Stomach smooth muscle (tissue), 2 donors: ENCODE measurements at regions not wholly inside any gene's neighbourhood (a gene's known extent, or its start where the extent isn't known, plus 50 kb on each side); places are given as distances from the start of the nearest gene placed in this dataset.

Experiments
- H3K27ac ChIP-seq: one replicate; pipeline ENCODE4 v1.7.0; 2013; ENCODE audit warnings: mild to moderate bottlenecking, low read length, inconsistent platforms
- H3K27me3 ChIP-seq, 2 donors: one replicate each; pipeline ENCODE4 v1.7.0; 2013; ENCODE audit warnings: low read length in 2 of 2; ENCODE audit not compliant: insufficient read depth in 2 of 2, control insufficient read depth in 1 of 2
- H3K36me3 ChIP-seq, 2 donors: one replicate each; pipeline ENCODE4 v1.7.0; 2013; ENCODE audit warnings: low read length in 2 of 2; ENCODE audit not compliant: control insufficient read depth in 2 of 2, insufficient read depth in 2 of 2
- H3K4me1 ChIP-seq: one replicate; pipeline ENCODE4 v1.7.0; 2013; ENCODE audit warnings: low read length; ENCODE audit not compliant: control insufficient read depth, insufficient read depth
- H3K4me3 ChIP-seq, 2 donors: one replicate each; pipeline ENCODE4 v1.7.0; 2013; ENCODE audit warnings: low read length in 2 of 2
- H3K9ac ChIP-seq, 2 donors: one replicate each; pipeline ENCODE4 v1.7.0; 2013; ENCODE audit warnings: low read length in 2 of 2, mild to moderate bottlenecking in 1 of 2
- H3K9me3 ChIP-seq, 2 donors: one replicate each; pipeline ENCODE4 v1.7.0; 2013; ENCODE audit warnings: low read length in 2 of 2; ENCODE audit not compliant: control insufficient read depth in 2 of 2
- donor health status: healthy.
- donor health status: Pancreatic carcinoma.

DNA sequence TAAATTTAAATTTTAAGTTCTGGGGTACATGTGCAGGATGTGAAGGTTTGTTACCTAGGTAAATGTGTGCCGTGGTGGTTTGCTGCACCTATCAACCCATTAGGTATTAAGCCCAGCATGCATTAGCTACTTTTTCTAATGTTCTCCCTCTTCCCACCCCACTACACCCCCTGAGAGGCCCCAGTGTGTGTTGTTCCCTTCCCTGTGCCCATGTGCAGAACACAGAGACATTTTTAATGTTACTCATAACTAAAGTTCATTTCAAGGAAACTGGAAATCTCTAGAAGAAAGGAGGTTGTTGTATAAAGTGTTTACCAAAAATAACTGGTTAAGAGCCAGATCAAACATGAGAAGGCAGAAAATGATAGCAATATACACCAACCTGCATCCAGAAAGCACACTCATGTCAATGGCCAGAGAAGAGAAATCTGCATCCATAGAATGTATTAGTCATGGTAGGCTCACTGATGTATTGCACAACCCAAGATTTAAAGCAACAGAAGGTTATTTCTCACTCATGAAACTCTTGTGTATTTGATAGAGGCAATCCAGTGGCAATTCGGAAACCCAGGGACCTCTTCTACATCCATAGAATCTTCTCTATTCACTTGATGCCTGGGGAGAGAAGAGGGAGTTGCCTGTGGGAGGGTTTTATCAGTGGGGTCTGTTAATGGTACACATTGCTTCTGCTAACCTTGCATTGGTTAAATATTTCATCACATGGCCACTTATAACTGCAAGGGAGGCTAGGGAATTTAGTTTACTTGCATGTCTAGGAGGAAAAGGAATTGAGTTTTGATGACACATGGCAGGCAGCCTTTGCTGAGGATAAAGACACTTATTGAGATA, 321.9 kb upstream of the RASGRP1 start:
- no peaks in the 10 kb centered on the region for H3K36me3 ChIP-seq
- H3K9ac ChIP-seq: no peak overlapping the region
- no peaks in the 10 kb centered on the region for H3K27me3 ChIP-seq
- no peak overlapping the region for H3K27ac ChIP-seq
- H3K9me3 ChIP-seq: no peaks in the 10 kb centered on the region
- no peak overlapping the region for H3K4me3 ChIP-seq
- H3K4me1 ChIP-seq: peaks cover 13% of the 10 kb centered on the region

DNA sequence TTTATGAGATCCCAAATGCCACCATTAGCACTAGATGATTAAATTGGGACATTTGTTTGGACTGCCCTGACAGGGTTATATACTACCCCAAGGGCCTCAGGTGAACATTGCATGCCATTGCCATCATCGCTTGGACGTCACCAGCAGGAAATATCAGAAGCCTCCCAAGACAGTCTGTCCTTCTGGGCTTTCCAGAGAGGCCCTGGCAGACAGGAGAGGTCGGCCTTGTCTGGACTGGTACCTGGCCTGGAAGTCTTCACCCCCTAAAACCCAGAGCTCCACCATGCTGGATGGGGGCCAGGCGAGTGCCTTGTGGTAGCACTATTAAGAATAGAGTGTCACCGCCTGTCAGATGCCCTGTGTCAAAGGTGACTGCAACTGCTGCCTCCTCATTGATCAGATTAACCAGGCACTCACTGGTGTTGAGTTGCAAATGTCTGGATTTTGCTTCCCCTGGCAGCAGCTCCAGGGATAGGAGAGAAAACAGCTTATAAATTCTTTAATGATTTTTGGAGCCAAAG, 324.1 kb upstream of the RASGRP1 start:
- peak overlapping the region; percentile 0 for H3K27ac ChIP-seq
- H3K9me3 ChIP-seq: no peaks in the 10 kb centered on the region
- H3K36me3 ChIP-seq: no peaks in the 10 kb centered on the region
- peaks cover 13% of the 10 kb centered on the region for H3K4me1 ChIP-seq
- no peak overlapping the region for H3K9ac ChIP-seq
- H3K27me3 ChIP-seq: no peaks in the 10 kb centered on the region
- H3K4me3 ChIP-seq: no peak overlapping the region

DNA sequence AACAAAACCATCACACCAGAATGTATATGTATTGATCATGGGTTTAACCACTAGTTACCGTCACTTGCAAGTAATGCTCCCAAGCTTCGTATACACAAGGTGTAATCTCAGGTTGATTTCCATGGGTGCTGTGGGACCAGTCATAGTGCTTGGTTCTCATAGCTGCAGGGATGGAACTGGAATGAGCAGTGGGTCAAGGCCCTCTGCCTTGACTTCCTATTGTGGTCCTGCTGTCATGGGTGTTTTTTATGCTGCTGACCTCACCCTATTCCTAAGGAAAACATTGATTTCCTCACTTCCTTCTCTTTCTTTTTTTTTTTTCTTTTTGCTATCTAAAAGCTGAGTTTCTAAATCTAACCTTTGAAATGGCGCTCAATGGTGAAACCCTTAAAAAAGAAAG, 325.6 kb upstream of the RASGRP1 start:
- Histone ChIP-seq H3K9ac (no peak overlapping the region), H3K36me3 (no peaks in the 10 kb centered on the region), H3K27me3 (no peaks in the 10 kb centered on the region), H3K4me1 (peaks cover 11% of the 10 kb centered on the region), H3K27ac (no peak overlapping the region), H3K9me3 (no peaks in the 10 kb centered on the region), H3K4me3 (no peak overlapping the region)

DNA sequence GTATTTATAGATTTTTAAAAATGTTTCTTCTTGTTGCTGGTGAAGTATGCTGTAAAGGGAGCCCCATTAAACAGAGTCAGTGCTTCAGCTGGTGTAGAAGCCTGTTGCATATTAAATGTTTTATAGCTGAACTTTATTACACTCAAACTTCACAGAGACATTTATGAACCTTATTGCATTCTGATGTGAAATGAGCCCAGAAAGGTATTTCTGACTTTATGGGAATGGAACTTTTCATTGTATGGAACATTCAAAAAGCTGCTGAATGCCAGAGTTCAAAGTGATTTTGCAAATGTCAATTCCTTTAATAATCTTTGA, 329.3 kb upstream of the RASGRP1 start:
- no peaks in the 10 kb centered on the region for H3K9me3 ChIP-seq
- H3K4me1 ChIP-seq: peaks cover 3% of the 10 kb centered on the region
- no peak overlapping the region for H3K9ac ChIP-seq
- no peaks in the 10 kb centered on the region for H3K27me3 ChIP-seq
- H3K27ac ChIP-seq: no peak overlapping the region
- no peaks in the 10 kb centered on the region for H3K36me3 ChIP-seq
- H3K4me3 ChIP-seq: no peak overlapping the region

DNA sequence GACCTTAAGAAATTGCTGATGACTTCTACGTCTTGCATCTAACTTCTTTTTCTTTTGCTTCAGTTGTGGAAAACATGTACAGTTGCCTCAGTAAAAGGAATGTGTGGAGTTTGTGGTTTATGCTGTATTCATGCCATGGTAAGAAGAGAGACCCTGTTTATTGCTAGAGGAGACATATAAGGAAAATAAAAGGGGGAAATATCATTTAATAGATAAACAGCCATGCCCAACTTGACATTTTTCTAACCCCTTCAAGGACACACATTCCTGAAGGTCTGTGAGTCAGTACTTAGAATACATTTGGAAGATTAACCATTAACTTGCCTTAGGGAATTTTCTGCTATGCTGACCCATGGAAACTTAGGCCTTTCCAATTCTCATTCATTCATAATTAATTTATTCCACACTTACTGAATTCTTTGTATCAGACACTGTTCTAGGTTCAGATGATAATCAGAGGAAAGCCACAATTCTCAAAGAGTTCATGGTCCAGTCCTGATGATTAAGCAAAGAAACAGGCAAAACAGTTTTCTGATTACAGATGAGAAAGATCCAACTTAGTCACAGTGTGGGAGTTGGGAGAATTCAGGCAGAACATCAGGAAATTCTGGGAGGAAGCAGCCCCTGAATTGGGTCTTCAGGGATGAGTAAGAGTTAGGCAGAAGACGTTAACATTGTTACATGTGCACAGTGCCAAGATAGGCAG, 329.8 kb upstream of the RASGRP1 start:
- Histone ChIP-seq H3K9ac (no peak overlapping the region), H3K27ac (no peak overlapping the region), H3K4me3 (no peak overlapping the region), H3K27me3 (no peaks in the 10 kb centered on the region), H3K36me3 (no peaks in the 10 kb centered on the region), H3K9me3 (no peaks in the 10 kb centered on the region), H3K4me1 (no peaks in the 10 kb centered on the region)

DNA sequence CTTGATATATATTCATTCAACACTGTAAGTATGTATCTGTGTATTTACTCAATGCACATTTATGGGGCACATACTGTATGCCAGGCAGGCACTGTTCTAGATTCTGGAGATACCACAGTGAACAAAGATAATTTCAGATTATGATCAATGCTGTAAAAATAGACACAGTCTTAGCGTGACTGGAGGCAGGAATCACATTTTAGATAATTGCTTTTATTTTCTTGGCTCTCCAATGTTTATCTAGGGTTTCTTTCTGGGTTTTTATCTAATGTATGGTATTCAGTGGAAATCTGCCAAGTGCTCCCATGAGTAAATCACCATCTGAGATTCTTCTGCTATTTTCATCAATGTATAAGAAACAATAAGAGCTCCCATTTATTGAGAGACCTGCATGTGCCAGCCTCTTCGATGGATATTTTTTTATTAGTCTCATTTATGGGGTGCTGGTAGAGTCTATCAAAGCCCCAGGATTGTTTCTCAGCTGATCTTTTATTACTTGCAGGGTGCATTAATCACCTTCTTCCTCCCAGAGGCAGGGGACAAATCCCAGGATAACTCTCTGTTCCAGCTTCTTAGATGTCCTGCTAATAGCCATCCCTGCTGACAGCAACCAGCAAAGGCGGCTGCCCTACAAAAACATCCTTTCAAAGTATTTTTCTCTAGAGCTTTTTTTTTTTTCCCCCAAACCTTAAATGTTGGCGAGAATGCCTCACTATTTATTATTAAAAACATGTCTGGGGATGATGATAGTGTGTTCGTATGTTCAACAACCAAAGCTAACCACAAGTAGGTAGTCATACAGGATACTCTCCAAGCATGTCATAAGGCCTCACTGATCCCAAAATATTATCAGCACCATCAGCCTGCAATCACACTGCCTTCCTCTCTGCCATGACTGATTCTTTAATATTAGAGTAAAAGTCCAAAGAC, 331.0 kb upstream of the RASGRP1 start:
- H3K27ac ChIP-seq: no peak overlapping the region
- no peak overlapping the region for H3K4me3 ChIP-seq
- H3K4me1 ChIP-seq: no peaks in the 10 kb centered on the region
- H3K9me3 ChIP-seq: no peaks in the 10 kb centered on the region
- H3K36me3 ChIP-seq: no peaks in the 10 kb centered on the region
- H3K9ac ChIP-seq: no peak overlapping the region
- H3K27me3 ChIP-seq: no peaks in the 10 kb centered on the region

DNA sequence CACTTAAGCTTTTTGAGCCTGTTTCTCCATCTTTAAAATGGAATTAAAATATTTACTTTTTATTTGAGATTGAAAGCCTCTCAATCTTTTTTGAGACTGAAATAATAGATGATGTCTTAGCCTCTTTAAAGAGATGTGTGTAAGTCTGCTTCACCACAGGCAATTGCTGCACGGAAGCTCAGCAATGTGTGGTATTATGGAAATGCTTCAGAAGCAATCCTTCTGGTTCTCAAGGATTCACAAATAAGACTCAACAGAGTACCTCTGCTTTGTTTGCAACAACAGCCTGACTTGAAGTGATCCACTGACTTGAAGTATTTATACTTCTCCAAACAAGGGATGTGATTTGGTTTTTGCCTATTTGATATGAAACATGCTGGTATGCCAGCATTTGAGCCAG, 332.0 kb upstream of the RASGRP1 start:
- Histone ChIP-seq H3K9me3 (no peaks in the 10 kb centered on the region), H3K36me3 (no peaks in the 10 kb centered on the region), H3K27ac (no peak overlapping the region), H3K4me1 (no peaks in the 10 kb centered on the region), H3K27me3 (no peaks in the 10 kb centered on the region), H3K9ac (no peak overlapping the region), H3K4me3 (no peak overlapping the region)

DNA sequence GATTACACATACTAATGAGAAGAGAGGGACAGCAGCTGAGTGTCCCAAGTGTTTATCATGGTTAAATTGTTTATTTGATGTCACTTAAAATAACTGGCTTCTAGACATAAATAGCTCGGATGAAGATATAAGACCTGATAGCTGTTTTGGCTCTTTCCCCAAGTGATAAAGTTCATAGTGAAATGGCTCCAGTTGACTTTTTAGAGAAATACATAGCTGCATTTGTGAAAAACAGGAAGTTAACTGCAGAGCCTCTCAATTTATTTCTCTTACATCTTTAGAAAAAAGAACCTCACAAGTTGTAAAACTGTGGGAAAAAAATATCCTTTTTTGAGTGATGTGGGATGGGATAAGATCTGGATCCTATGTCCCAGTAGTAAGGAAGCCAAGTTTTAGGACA, 332.9 kb upstream of the RASGRP1 start:
- H3K27ac ChIP-seq: no peak overlapping the region
- no peaks in the 10 kb centered on the region for H3K4me1 ChIP-seq
- no peaks in the 10 kb centered on the region for H3K36me3 ChIP-seq
- no peak overlapping the region for H3K9ac ChIP-seq
- H3K27me3 ChIP-seq: no peaks in the 10 kb centered on the region
- H3K4me3 ChIP-seq: no peak overlapping the region
- H3K9me3 ChIP-seq: no peaks in the 10 kb centered on the region

DNA sequence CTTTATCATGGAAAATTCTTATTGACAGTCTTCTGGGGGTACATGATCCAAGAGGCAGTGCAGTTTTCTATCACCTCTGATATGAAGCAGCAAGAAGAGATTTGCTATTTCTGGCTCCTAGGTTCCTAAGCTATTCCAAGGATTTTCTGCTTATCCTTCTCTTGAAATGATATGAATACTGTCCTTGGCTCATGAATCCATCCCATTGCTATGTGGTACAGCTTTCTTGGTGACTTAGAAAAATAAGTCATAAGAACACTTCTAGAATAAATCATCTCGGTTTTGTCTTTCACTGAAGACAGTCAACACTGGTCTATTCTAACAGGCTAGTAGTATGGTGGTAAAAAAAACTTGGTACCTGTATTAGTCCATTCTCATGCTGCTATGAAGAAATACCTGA, 333.6 kb upstream of the RASGRP1 start:
- no peak overlapping the region for H3K4me3 ChIP-seq
- H3K4me1 ChIP-seq: no peaks in the 10 kb centered on the region
- H3K9me3 ChIP-seq: no peaks in the 10 kb centered on the region
- no peaks in the 10 kb centered on the region for H3K27me3 ChIP-seq
- no peaks in the 10 kb centered on the region for H3K36me3 ChIP-seq
- H3K9ac ChIP-seq: no peak overlapping the region
- H3K27ac ChIP-seq: no peak overlapping the region

DNA sequence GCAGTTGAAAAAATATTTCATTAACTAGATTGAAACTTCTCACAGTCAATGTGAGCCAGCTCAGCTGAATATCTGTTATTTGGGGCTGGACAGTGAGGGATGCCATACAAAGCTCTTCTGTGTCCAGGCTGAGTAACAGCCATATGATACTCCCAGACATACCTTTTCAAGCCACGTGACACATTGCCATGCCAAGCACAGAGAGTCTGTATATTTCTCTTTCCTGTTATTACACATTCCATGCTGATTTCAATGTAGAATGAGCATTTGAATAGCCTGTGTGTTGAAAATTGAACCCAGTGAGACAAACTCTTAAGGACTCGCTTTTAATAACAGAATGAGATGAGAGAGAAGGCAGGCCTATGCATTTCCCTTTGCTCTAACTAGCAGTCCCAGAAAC, 334.7 kb upstream of the RASGRP1 start:
- Histone ChIP-seq H3K9ac (no peak overlapping the region), H3K4me3 (no peak overlapping the region), H3K27me3 (no peaks in the 10 kb centered on the region), H3K36me3 (no peaks in the 10 kb centered on the region), H3K4me1 (no peaks in the 10 kb centered on the region), H3K27ac (no peak overlapping the region), H3K9me3 (no peaks in the 10 kb centered on the region)
